Panc1 (cell line): ENCODE measurements at regions not wholly inside any gene's neighbourhood (a gene's known extent, or its start where the extent isn't known, plus 50 kb on each side); places are given as distances from the start of the nearest gene placed in this dataset.
A peak's percentile ranks its signal among the peaks of the same experiment; 100 is the strongest.

ENCODE experiments used
- ATAC-seq: fragments of 200-7000 bp; cut with Tn5 transposase; 2 replicates; pipeline ENCODE4 v1.9.1; 2020; ENCODE audit warnings: mild to moderate bottlenecking, moderate library complexity
- BruUV-seq: library from RNA; stranded (reverse); fragments of 400-500 nt; replicated peaks from 2 replicates; lab custom pipeline; 2021; lab: Mats Ljungman, UMichigan
- CTCF ChIA-PET: fragments of 300-600 bp; sonication (Branson Sonifier 250); formaldehyde crosslinking; loops from one replicate; lab custom pipeline; 2022; ENCODE audit warnings: antibody characterized with exemption; lab: Charles Lee
- POLR2A ChIA-PET: fragments of 300-600 bp; sonication (Branson Sonifier 250); formaldehyde crosslinking; loops from one replicate; lab custom pipeline; 2022; ENCODE audit warnings: antibody characterized with exemption; lab: Charles Lee
- DNase-seq: peaks from one replicate; pipeline ENCODE4 v3.0.0-alpha.2; 2010; ENCODE audit warnings: low read depth, low spot score
- H3K27ac ChIP-seq: 2 replicates; pipeline ENCODE4 v1.5.1; 2011; ENCODE audit warnings: mild to moderate bottlenecking, low read length, inconsistent platforms
- H3K27me3 ChIP-seq: fragments of 200-500 bp; sonication (Bioruptor generic); 2 replicates; pipeline ENCODE4 v1.6.0; 2014; ENCODE audit warnings: low read length, inconsistent platforms; ENCODE audit not compliant: control insufficient read depth, insufficient read depth
- H3K36me3 ChIP-seq: fragments of 200-500 bp; sonication (Bioruptor generic); 2 replicates; pipeline ENCODE4 v1.5.1; 2014; ENCODE audit warnings: inconsistent platforms, mild to moderate bottlenecking, low read length, moderate library complexity; ENCODE audit not compliant: control insufficient read depth, insufficient read depth
- H3K4me1 ChIP-seq: 2 replicates; pipeline ENCODE4 v1.5.1; 2011; ENCODE audit warnings: inconsistent platforms, mild to moderate bottlenecking, low read length, moderate library complexity; ENCODE audit not compliant: control insufficient read depth, insufficient read depth
- H3K4me3 ChIP-seq, 2 experiments: 2 replicates each; pipeline ENCODE4 v1.5.1; 2011 to 2012; ENCODE audit warnings: low read depth in 2 of 2, low read length in 2 of 2, mild to moderate bottlenecking in 2 of 2, inconsistent platforms in 1 of 2, moderate library complexity in 1 of 2
- H3K9me3 ChIP-seq: fragments of 200-500 bp; sonication (Bioruptor generic); 2 replicates; pipeline ENCODE4 v1.5.1; 2014; ENCODE audit warnings: low read depth, mild to moderate bottlenecking, inconsistent platforms, low read length, moderate library complexity; ENCODE audit not compliant: control insufficient read depth, insufficient read depth
- CTCF ChIP-seq: fragments of 450-650 bp; IDR thresholded peaks from 2 replicates; pipeline ENCODE4 v1.5.1; 2017; ENCODE audit warnings: mild to moderate bottlenecking
- POLR2AphosphoS5 ChIP-seq: IDR thresholded peaks from 2 replicates; pipeline ENCODE4 v1.6.1; 2012; ENCODE audit warnings: mild to moderate bottlenecking, low read depth, low read length, moderate library complexity
- REST ChIP-seq, 2 experiments: IDR thresholded peaks; 2 replicates each; pipeline ENCODE4 v1.6.1; 2011 to 2012; ENCODE audit warnings: low read depth in 2 of 2, control low read depth in 1 of 2, low read length in 1 of 2, mild to moderate bottlenecking in 1 of 2, moderate library complexity in 1 of 2; ENCODE audit not compliant: insufficient read depth in 1 of 2
- SIN3A ChIP-seq: IDR thresholded peaks from 2 replicates; pipeline ENCODE4 v1.6.1; 2012; ENCODE audit warnings: low read depth, mild to moderate bottlenecking, low read length, moderate library complexity, borderline replicate concordance; ENCODE audit not compliant: insufficient read depth
- TCF7L2 ChIP-seq: IDR thresholded peaks from 2 replicates; pipeline ENCODE4 v1.6.1; 2011; ENCODE audit warnings: mild to moderate bottlenecking, low read depth, low read length, inconsistent platforms
- in situ Hi-C: cut with HindIII; loops from 2 replicates; pipeline ENCODE4 v1.10.0; 2016; ENCODE audit warnings: low sequenced_read_pairs, low pct_unique_long_range_greater_than_20kb
- intact Hi-C: fragments of 100-400 bp; cut with micrococcal nuclease; formaldehyde crosslinking; loops from one replicate; pipeline ENCODE4 v1.10.0; 2022; ENCODE audit not compliant: unreplicated experiment

- ATAC-seq (no peak), DNase-seq (no peak)
- ChIA-PET POLR2A (no interaction called here), CTCF (no interaction called here)
- Histone ChIP-seq H3K9me3 (no peaks in the 10 kb centered on the region), H3K27me3 (no peaks in the 10 kb centered on the region), H3K36me3 (no peaks in the 10 kb centered on the region), H3K4me3 (no peak overlapping the region), H3K4me1 (no peaks in the 10 kb centered on the region), H3K27ac (no peak overlapping the region)
- no TSS peak for BruUV-seq
- TF ChIP-seq SIN3A (no peak), CTCF (no peak), TCF7L2 (no peak), POLR2AphosphoS5 (no peak), REST (IDR thresholded peaks at IDR 0.05; ENCODE audit: insufficient read depth in 1 of 2, low read depth in 2 of 2, low read length in 1 of 2) (no peak)
- in situ Hi-C loops, result no loop called here
- intact Hi-C loops, result no loop called here
Observed at GRCh38 chr7:46687203-46687602, 766.1 kb upstream of the IGFBP3 start.

GRCh38 chr7:46685051-46685450 is 764.0 kb upstream of the IGFBP3 start:
- intact Hi-C loops, result no loop called here
- Histone ChIP-seq H3K4me3 (no peak overlapping the region), H3K4me1 (no peaks in the 10 kb centered on the region), H3K27ac (no peak overlapping the region), H3K9me3 (no peaks in the 10 kb centered on the region), H3K27me3 (no peaks in the 10 kb centered on the region), H3K36me3 (no peaks in the 10 kb centered on the region)
- POLR2A ChIA-PET, result no interaction called here
- no TSS peak for BruUV-seq
- ATAC-seq (no peak), DNase-seq (no peak)
- in situ Hi-C loops, result no loop called here
- CTCF ChIA-PET, result no interaction called here
- TF ChIP-seq CTCF (0 out of 2 replicates have a peak, but pooled peaks have one; percentile 16), POLR2AphosphoS5 (no peak)
